ENCODE measurements at regions not wholly inside any gene's neighbourhood (a gene's known extent, or its start where the extent isn't known, plus 50 kb on each side); places are given as distances from the start of the nearest gene placed in this dataset.

GRCh38 chr14:96629082-96629481 is 126.9 kb downstream of the PAPOLA start:
- no peaks in the 10 kb centered on the region for H3K9me3 ChIP-seq (ENCODE audit: control insufficient read depth, insufficient read depth, low read length)
- no peak for DNase-seq (ENCODE audit: low read depth, low spot score)
- no peak overlapping the region for H3K4me3 ChIP-seq (ENCODE audit: low read length)
- no peaks in the 10 kb centered on the region for H3K4me1 ChIP-seq (ENCODE audit: control insufficient read depth, insufficient read depth, low read length)
- H3K27ac ChIP-seq (ENCODE audit: low read length): no peak overlapping the region
- H3K27me3 ChIP-seq (ENCODE audit: control insufficient read depth, insufficient read depth, low read length): no peaks in the 10 kb centered on the region
- H3K36me3 ChIP-seq (ENCODE audit: control insufficient read depth, insufficient read depth, low read length): no peaks in the 10 kb centered on the region
- WGBS (ENCODE audit: insufficient coverage, insufficient read length): no CpG with 5 or more reads among the region's 9 CpGs

GRCh38 chr14:96629558-96630222 is 127.5 kb downstream of the PAPOLA start:
- Histone ChIP-seq H3K27me3 (ENCODE audit: control insufficient read depth, insufficient read depth, low read length) (no peaks in the 10 kb centered on the region), H3K36me3 (ENCODE audit: control insufficient read depth, insufficient read depth, low read length) (no peaks in the 10 kb centered on the region), H3K27ac (ENCODE audit: low read length) (no peak overlapping the region), H3K9me3 (ENCODE audit: control insufficient read depth, insufficient read depth, low read length) (no peaks in the 10 kb centered on the region), H3K4me3 (ENCODE audit: low read length) (no peak overlapping the region), H3K4me1 (ENCODE audit: control insufficient read depth, insufficient read depth, low read length) (no peaks in the 10 kb centered on the region)
- DNase-seq (ENCODE audit: low read depth, low spot score): no peak
- WGBS (ENCODE audit: insufficient coverage, insufficient read length): no CpG with 5 or more reads among the region's 4 CpGs

GRCh38 chr14:96630281-96630680 is 128.1 kb downstream of the PAPOLA start:
- Histone ChIP-seq H3K27me3 (ENCODE audit: control insufficient read depth, insufficient read depth, low read length) (no peaks in the 10 kb centered on the region), H3K36me3 (ENCODE audit: control insufficient read depth, insufficient read depth, low read length) (no peaks in the 10 kb centered on the region), H3K9me3 (ENCODE audit: control insufficient read depth, insufficient read depth, low read length) (no peaks in the 10 kb centered on the region), H3K27ac (ENCODE audit: low read length) (no peak overlapping the region), H3K4me1 (ENCODE audit: control insufficient read depth, insufficient read depth, low read length) (no peaks in the 10 kb centered on the region), H3K4me3 (ENCODE audit: low read length) (no peak overlapping the region)
- no CpG with 5 or more reads among the region's 6 CpGs for WGBS (ENCODE audit: insufficient coverage, insufficient read length)
- no peak for DNase-seq (ENCODE audit: low read depth, low spot score)

GRCh38 chr14:96631030-96631429 is 128.8 kb downstream of the PAPOLA start:
- H3K27ac ChIP-seq (ENCODE audit: low read length): no peak overlapping the region
- no CpG with 5 or more reads among the region's 5 CpGs for WGBS (ENCODE audit: insufficient coverage, insufficient read length)
- no peak for DNase-seq (ENCODE audit: low read depth, low spot score)
- no peaks in the 10 kb centered on the region for H3K4me1 ChIP-seq (ENCODE audit: control insufficient read depth, insufficient read depth, low read length)
- no peaks in the 10 kb centered on the region for H3K9me3 ChIP-seq (ENCODE audit: control insufficient read depth, insufficient read depth, low read length)
- no peaks in the 10 kb centered on the region for H3K36me3 ChIP-seq (ENCODE audit: control insufficient read depth, insufficient read depth, low read length)
- no peak overlapping the region for H3K4me3 ChIP-seq (ENCODE audit: low read length)
- H3K27me3 ChIP-seq (ENCODE audit: control insufficient read depth, insufficient read depth, low read length): no peaks in the 10 kb centered on the region

GRCh38 chr14:96631621-96632362 is 129.6 kb downstream of the PAPOLA start:
- Histone ChIP-seq H3K4me3 (ENCODE audit: low read length) (no peak overlapping the region), H3K27me3 (ENCODE audit: control insufficient read depth, insufficient read depth, low read length) (no peaks in the 10 kb centered on the region), H3K36me3 (ENCODE audit: control insufficient read depth, insufficient read depth, low read length) (no peaks in the 10 kb centered on the region), H3K4me1 (ENCODE audit: control insufficient read depth, insufficient read depth, low read length) (no peaks in the 10 kb centered on the region), H3K27ac (ENCODE audit: low read length) (no peak overlapping the region), H3K9me3 (ENCODE audit: control insufficient read depth, insufficient read depth, low read length) (no peaks in the 10 kb centered on the region)
- no CpG with 5 or more reads among the region's 17 CpGs for WGBS (ENCODE audit: insufficient coverage, insufficient read length)
- DNase-seq (ENCODE audit: low read depth, low spot score): no peak

- H3K27ac ChIP-seq (ENCODE audit: low read length): no peak overlapping the region
- H3K36me3 ChIP-seq (ENCODE audit: control insufficient read depth, insufficient read depth, low read length): no peaks in the 10 kb centered on the region
- H3K4me3 ChIP-seq (ENCODE audit: low read length): no peak overlapping the region
- no peak for DNase-seq (ENCODE audit: low read depth, low spot score)
- no CpG with 5 or more reads among the region's 8 CpGs for WGBS (ENCODE audit: insufficient coverage, insufficient read length)
- H3K27me3 ChIP-seq (ENCODE audit: control insufficient read depth, insufficient read depth, low read length): no peaks in the 10 kb centered on the region
- no peaks in the 10 kb centered on the region for H3K4me1 ChIP-seq (ENCODE audit: control insufficient read depth, insufficient read depth, low read length)
- H3K9me3 ChIP-seq (ENCODE audit: control insufficient read depth, insufficient read depth, low read length): no peaks in the 10 kb centered on the region
These were observed 130.2 kb downstream of the PAPOLA start for GRCh38 chr14:96632363-96632758.

GRCh38 chr14:96633096-96633495 is 130.9 kb downstream of the PAPOLA start:
- no peaks in the 10 kb centered on the region for H3K9me3 ChIP-seq (ENCODE audit: control insufficient read depth, insufficient read depth, low read length)
- DNase-seq (ENCODE audit: low read depth, low spot score): no peak
- H3K27me3 ChIP-seq (ENCODE audit: control insufficient read depth, insufficient read depth, low read length): no peaks in the 10 kb centered on the region
- H3K36me3 ChIP-seq (ENCODE audit: control insufficient read depth, insufficient read depth, low read length): no peaks in the 10 kb centered on the region
- no peaks in the 10 kb centered on the region for H3K4me1 ChIP-seq (ENCODE audit: control insufficient read depth, insufficient read depth, low read length)
- no peak overlapping the region for H3K27ac ChIP-seq (ENCODE audit: low read length)
- no CpG with 5 or more reads among the region's 2 CpGs for WGBS (ENCODE audit: insufficient coverage, insufficient read length)
- no peak overlapping the region for H3K4me3 ChIP-seq (ENCODE audit: low read length)

GRCh38 chr14:96634481-96634880 is 132.3 kb downstream of the PAPOLA start:
- Histone ChIP-seq H3K27me3 (ENCODE audit: control insufficient read depth, insufficient read depth, low read length) (no peaks in the 10 kb centered on the region), H3K9me3 (ENCODE audit: control insufficient read depth, insufficient read depth, low read length) (no peaks in the 10 kb centered on the region), H3K4me1 (ENCODE audit: control insufficient read depth, insufficient read depth, low read length) (no peaks in the 10 kb centered on the region), H3K4me3 (ENCODE audit: low read length) (no peak overlapping the region), H3K27ac (ENCODE audit: low read length) (no peak overlapping the region), H3K36me3 (ENCODE audit: control insufficient read depth, insufficient read depth, low read length) (no peaks in the 10 kb centered on the region)
- no peak for DNase-seq (ENCODE audit: low read depth, low spot score)
- WGBS (ENCODE audit: insufficient coverage, insufficient read length): no CpG with 5 or more reads among the region's 9 CpGs

- no CpG with 5 or more reads among the region's 5 CpGs for WGBS (ENCODE audit: insufficient coverage, insufficient read length)
- Histone ChIP-seq H3K27ac (ENCODE audit: low read length) (no peak overlapping the region), H3K36me3 (ENCODE audit: control insufficient read depth, insufficient read depth, low read length) (no peaks in the 10 kb centered on the region), H3K4me3 (ENCODE audit: low read length) (no peak overlapping the region), H3K27me3 (ENCODE audit: control insufficient read depth, insufficient read depth, low read length) (no peaks in the 10 kb centered on the region), H3K9me3 (ENCODE audit: control insufficient read depth, insufficient read depth, low read length) (no peaks in the 10 kb centered on the region), H3K4me1 (ENCODE audit: control insufficient read depth, insufficient read depth, low read length) (no peaks in the 10 kb centered on the region)
- no peak for DNase-seq (ENCODE audit: low read depth, low spot score)
These were observed 132.7 kb downstream of the PAPOLA start for GRCh38 chr14:96634896-96635295.

GRCh38 chr14:96635850-96636249 is 133.7 kb downstream of the PAPOLA start:
- DNase-seq (ENCODE audit: low read depth, low spot score): no peak
- H3K27ac ChIP-seq (ENCODE audit: low read length): no peak overlapping the region
- no CpG with 5 or more reads among the region's 11 CpGs for WGBS (ENCODE audit: insufficient coverage, insufficient read length)
- H3K4me3 ChIP-seq (ENCODE audit: low read length): no peak overlapping the region
- no peaks in the 10 kb centered on the region for H3K4me1 ChIP-seq (ENCODE audit: control insufficient read depth, insufficient read depth, low read length)
- H3K36me3 ChIP-seq (ENCODE audit: control insufficient read depth, insufficient read depth, low read length): no peaks in the 10 kb centered on the region
- no peaks in the 10 kb centered on the region for H3K27me3 ChIP-seq (ENCODE audit: control insufficient read depth, insufficient read depth, low read length)
- no peaks in the 10 kb centered on the region for H3K9me3 ChIP-seq (ENCODE audit: control insufficient read depth, insufficient read depth, low read length)

GRCh38 chr14:96637521-96637920 is 135.3 kb downstream of the PAPOLA start:
- Histone ChIP-seq H3K27me3 (ENCODE audit: control insufficient read depth, insufficient read depth, low read length) (no peaks in the 10 kb centered on the region), H3K27ac (ENCODE audit: low read length) (no peak overlapping the region), H3K9me3 (ENCODE audit: control insufficient read depth, insufficient read depth, low read length) (no peaks in the 10 kb centered on the region), H3K4me3 (ENCODE audit: low read length) (no peak overlapping the region), H3K4me1 (ENCODE audit: control insufficient read depth, insufficient read depth, low read length) (no peaks in the 10 kb centered on the region), H3K36me3 (ENCODE audit: control insufficient read depth, insufficient read depth, low read length) (no peaks in the 10 kb centered on the region)
- DNase-seq (ENCODE audit: low read depth, low spot score): no peak
- WGBS (ENCODE audit: insufficient coverage, insufficient read length): no CpG with 5 or more reads among the region's 5 CpGs
